ENCODE measurements at regions not wholly inside any gene's neighbourhood (a gene's known extent, or its start where the extent isn't known, plus 50 kb on each side); places are given as distances from the start of the nearest gene placed in this dataset.
"Not testable (repeated sequence)": the region's sequence is repeated elsewhere in the genome, so short reads cannot be mapped to it uniquely, and the experiment has no call there.

- no peak for DNase-seq (ENCODE audit: low spot score)
- intact Hi-C loops (cut with DNase I): no loop called here
Observed at GRCh38 chr17:62161405-62162148, 96.5 kb upstream of the MED13 start.

GRCh38 chr17:62160816-62161215 lies 95.7 kb upstream of the MED13 start:
- intact Hi-C loops (cut with DNase I): no loop called here
- no peak for DNase-seq (ENCODE audit: low spot score)

DNA sequence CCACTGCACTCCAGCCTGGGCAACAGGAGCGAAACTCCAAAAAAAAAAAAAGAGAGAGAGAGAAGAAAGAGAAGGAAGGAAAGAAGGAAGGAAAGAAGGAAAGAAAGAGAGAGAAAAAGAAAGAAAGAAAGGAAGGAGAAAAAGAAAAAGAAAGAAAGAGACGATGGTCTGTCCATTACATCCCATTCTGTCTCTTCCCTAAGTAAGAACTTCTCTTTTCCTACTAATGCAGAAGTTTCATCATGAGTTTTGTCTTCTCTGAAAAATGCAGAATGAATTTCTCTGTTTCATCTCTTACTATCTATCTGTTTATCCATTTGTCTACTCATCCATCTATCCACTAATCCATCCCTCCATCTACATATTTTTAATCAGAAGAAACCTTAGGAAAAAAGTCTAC lies 94.9 kb upstream of the MED13 start:
- intact Hi-C loops (cut with DNase I): no loop called here
- DNase-seq (ENCODE audit: low spot score): no peak

DNA sequence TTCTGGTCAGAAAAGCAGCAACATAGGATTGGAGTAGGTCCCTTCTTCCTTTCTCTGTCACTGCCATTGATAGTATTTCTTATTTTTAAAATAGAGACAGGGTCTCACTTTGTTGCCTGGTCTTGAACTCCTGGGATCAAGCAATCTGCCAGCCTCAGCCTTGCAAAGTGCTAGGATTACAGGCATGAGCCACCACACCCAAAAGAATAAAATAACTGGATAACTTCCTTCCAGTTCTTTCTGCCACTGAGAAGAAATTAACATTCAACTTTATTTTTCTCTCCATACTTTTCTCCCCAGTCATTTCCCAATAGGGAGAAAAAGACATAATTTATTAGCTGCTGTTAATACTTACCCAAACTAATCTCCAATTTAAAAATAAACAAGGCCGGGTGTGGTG lies 91.9 kb upstream of the MED13 start:
- DNase-seq (ENCODE audit: low spot score): no peak
- intact Hi-C loops (cut with DNase I): no loop called here

GRCh38 chr17:62154909-62155308 lies 89.8 kb upstream of the MED13 start:
- intact Hi-C loops (cut with DNase I): no loop called here
- DNase-seq (ENCODE audit: low spot score): no peak

DNA sequence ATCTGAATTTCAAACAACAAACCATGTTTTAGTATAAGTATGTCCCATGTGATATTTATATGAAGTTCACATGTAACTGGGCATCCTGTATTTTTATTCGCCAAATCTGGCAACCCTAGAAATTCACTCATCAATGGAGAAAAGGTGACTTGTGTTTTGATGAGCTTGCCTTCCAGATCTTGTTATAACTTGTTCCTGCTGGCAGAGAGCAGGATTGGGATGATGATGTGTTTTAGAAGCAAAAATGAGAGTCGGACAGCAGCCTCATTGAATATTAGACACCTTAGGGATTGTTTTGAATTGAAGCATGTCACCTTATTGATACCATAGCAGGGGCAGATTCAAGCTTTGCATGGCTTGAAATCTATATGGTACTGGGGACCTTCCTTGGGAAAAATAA lies 85.4 kb upstream of the MED13 start:
- no peak for DNase-seq (ENCODE audit: low spot score)
- intact Hi-C loops (cut with DNase I): no loop called here

DNA sequence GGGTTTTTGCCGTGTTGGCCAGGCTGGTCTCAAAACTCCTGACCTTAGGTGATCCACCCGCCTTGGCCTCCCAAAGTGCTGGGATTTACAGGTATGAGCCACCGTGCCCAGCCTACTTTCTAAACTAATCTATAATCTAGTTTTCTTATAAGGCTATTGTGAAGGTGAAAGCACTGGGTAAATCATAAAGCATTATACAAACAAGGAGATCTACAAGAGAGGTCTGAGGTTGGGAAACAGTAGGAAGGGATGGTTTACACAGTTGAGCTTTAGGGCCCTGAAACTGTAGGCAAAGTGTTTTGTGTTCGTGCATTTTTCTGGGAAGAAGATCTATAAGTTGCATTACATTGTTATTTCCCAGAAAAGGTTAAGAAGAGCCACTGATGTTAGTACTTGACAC lies 84.9 kb upstream of the MED13 start:
- no peak for DNase-seq (ENCODE audit: low spot score)
- intact Hi-C loops (cut with DNase I): no loop called here

- intact Hi-C loops (cut with DNase I): no loop called here
- DNase-seq (ENCODE audit: low spot score): no peak
Observed at GRCh38 chr17:62147284-62147683, 82.2 kb upstream of the MED13 start.

DNA sequence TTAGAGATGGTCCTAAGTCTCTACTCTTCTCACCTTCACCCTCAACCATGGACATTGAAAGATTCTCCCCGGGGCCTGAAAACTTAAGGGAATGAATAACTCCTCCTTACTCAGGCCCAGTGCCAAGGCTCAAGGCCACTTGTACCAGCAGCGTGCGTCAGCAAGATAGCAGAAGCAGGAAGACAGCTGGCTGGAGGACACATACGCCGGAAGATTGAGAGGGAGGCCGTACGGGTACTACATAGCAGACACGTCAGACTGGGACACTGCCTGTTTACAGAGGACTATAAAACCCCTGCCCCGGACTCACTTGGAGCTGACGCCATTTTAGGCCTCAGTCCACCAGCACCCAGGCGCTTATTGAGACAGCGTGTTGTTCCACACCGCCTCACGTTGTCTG lies 75.8 kb upstream of the MED13 start:
- DNase-seq (ENCODE audit: low spot score): no peak
- intact Hi-C loops (cut with DNase I): no loop called here

DNA sequence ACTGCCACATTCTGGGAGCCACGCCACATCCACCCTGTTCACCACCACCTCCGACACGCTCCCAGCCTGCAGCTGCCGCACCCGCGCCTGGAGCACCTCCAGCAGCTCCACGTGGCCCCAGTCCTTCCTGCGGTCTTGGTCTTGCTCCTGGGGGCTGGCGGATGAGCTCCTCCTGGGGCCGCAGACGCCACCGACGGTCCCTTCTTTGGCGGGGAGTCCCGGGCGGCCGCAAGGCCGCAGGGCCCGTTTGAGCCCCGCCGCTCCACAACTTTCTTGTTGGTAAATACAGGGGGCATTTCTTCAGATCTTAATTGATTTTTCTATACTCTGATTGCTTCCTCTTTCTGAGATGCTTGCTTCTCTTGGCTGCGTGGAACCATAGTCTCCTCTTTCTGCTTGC lies 75.3 kb upstream of the MED13 start:
- no peak for DNase-seq (ENCODE audit: low spot score)
- intact Hi-C loops (cut with DNase I): no loop called here

GRCh38 chr17:62139690-62140354 lies 74.7 kb upstream of the MED13 start:
- intact Hi-C loops (cut with DNase I): not testable (repeated sequence)

DNA sequence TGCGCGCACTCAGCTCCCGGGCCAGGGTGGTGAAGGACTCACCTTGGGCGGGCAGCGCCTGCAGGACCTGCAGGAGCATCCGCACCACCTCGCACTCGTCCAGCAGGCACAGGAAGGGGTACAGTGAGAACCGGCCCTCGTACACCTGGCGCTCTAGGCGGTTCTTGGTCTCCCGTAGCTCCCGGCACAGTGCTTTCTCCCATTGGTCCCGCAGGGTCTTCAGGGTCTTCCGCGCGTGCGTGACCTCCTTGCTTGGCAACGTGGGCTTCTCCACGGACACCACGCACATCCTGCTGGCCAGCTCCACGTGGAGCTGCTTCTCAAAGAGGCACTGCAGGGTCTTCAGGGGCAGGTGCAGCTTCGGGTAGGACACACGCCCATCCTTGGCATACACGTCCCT lies 74.1 kb upstream of the MED13 start:
- DNase-seq (ENCODE audit: low spot score): no peak
- intact Hi-C loops (cut with DNase I): no loop called here

More at GRCh38 chr17:62139690-62140354, 74.7 kb upstream of the MED13 start:
- DNase-seq (ENCODE audit: low spot score): not testable (repeated sequence)

GRCh38 chr17:62138676-62139121 lies 73.6 kb upstream of the MED13 start:
- intact Hi-C loops (cut with DNase I); DNase-seq (ENCODE audit: low spot score): not testable (repeated sequence)

DNA sequence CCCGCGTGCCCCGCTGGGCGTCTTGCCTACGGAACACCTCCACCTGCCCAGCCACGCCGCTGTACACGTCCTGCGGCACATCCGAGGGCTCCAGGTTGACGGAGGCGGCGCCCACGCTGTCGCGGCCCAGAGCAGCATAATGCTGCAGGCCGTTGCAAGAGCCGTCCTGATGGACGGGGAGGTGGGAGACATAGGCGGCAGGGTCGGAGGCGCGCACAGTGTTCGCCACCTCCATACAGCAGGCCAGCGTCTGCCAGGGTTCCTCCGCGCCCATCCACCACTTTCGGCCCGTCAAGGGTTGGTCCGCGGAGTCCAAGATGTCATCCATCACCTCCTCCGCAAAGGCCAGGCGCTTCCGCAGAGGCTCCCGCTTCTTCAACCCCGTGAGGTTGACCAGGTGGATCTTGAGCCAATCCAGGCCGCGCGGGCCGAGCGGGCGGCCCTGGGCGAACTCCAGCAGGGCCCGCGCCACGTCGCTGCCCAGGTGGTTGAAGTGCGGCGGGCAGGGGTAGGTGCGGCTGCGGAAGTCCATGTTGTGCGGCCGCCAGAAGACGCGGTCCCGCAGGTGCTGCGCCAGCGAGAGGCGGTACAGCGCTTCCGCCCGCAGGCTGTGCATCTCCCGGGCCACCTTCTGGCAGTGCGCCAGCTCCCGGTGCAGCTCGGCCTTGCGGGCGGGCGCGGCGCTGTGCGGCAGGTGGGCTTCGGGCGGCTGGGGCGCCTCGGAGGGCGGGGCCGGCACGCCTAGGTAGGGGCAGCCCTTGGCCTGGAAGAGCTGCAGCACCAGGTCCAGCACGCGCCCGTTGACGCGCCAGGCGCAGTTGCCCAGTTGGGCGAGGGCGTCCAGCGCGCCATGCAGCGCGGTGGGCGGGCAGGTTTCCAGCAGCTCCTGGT lies 72.9 kb upstream of the MED13 start:
- intact Hi-C loops (cut with DNase I); DNase-seq (ENCODE audit: low spot score): not testable (repeated sequence)

- intact Hi-C loops (cut with DNase I); DNase-seq (ENCODE audit: low spot score): not testable (repeated sequence)
Observed at GRCh38 chr17:62137013-62137733, 72.1 kb upstream of the MED13 start.

DNA sequence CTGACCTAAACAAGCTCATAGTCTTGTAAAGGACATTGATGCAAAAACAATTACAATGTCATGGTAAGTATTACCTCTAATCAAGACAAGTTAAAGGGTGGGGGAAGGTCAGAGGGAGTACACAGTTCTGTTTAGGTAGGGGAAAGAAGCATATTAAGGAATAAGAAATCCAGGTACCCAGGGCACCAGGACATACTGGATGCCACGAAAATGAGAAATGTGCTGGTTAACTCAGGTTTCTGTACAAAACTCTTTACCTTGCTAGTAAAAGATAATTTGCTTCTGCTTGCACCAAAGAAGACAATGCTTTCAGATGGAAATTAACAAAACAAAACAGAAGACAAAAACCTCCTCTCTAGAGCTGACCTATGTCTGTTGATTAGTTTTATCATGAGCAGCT lies 70.7 kb upstream of the MED13 start:
- DNase-seq (ENCODE audit: low spot score): no peak
- intact Hi-C loops (cut with DNase I): no loop called here

GRCh38 chr17:62135096-62135495 lies 70.0 kb upstream of the MED13 start:
- intact Hi-C loops (cut with DNase I): not testable (repeated sequence)

GRCh38 chr17:62134397-62134796 lies 69.3 kb upstream of the MED13 start:
- no peak for DNase-seq (ENCODE audit: low spot score)
- intact Hi-C loops (cut with DNase I): no loop called here

More at GRCh38 chr17:62135096-62135495, 70.0 kb upstream of the MED13 start:
- not testable (repeated sequence) for DNase-seq (ENCODE audit: low spot score)

- DNase-seq (ENCODE audit: low spot score); intact Hi-C loops (cut with DNase I): not testable (repeated sequence)
Observed at GRCh38 chr17:62131271-62131670, 66.2 kb upstream of the MED13 start.

Data from posterior vena cava (tissue), 2 donors.